ENCODE measurements at regions not wholly inside any gene's neighbourhood (a gene's known extent, or its start where the extent isn't known, plus 50 kb on each side); places are given as distances from the start of the nearest gene placed in this dataset.
"Not testable (repeated sequence)": the region's sequence is repeated elsewhere in the genome, so short reads cannot be mapped to it uniquely, and the experiment has no call there.

DNA sequence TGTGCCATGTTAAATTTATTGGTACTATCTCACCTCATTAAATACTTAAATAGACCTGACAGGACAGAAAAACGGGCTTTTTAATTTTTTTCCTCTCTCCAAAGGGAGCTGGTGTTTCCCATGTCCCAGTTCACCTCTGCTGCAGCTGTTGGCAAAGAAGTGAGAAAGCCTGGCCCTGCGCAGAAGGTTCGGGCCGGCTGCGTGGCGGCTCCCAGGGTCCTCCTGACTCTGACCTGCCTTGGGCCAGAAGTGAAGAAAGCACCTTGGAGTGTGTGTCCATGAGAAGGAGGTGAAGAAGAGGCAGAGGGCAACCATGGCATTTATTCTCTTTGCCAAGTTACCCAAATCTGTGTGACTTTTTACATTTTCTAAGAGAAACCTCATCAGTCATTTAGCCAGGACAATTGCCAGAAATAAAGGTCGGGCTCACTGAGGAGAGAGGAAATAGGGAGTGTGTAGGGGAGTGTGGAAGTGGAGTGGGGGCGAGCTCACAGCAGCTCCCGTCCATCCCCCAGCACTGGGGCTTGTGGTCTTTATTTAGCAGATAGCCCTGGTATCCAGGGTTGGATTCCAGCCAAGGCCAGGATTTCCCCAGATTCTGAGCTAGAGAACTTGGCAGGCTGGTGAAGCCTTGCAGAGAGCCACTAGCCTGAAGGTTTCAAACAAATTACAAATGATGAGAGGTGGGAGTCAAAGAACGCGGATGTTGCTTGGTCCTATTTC, 102.4 kb upstream of the CADM1 start:
- DNase-seq (ENCODE audit: low spot score) = peak; percentile 47

DNA sequence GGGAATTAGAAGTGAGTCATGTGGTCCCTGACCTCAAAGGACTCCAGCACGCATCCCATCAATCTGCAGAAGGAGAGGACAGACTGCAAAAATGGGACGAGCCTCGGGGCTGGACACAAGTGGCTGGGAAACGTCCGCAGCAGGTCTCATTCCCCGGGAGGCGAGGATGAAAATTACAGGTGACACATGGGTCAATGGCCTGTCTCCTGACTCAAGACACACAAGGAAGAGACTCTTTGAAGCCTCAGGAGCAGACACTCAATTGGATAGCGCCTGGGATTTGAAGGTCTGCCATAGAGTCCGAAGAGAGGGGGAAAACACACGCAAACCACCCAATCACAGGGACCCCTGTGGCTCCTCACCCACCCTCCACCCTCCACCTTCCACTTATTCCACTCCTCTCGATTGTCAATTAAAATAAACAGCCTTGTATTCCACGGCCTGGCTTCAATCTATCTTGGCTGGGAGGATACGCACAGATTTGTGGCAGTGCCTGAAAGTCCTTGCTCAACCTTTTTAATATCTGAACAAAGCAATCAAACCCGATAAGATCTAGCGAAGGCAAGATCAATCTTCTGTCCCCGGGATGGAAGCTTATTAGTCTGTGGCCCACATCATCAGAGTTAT, 101.8 kb upstream of the CADM1 start:
- DNase-seq (ENCODE audit: low spot score) = no peak

DNA sequence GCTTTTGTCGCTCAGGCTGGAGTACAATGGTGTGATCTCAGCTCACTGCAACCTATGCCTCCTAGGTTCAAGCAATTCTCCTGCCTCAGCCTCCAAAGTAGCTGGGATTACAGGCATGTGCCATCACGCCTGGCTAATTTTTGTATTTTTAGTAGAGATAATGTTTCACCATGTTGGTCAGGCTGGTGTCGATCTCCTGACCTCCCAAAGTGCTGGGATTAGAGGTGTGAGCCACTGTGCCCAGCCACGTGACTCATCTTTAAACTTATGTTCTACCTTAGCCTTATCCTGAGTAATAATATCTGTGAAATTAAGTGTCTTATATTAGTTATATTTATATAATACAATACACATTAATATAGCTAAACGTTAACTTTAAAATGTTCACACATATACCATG, 101.2 kb upstream of the CADM1 start:
- DNase-seq (ENCODE audit: low spot score) = not testable (repeated sequence)

DNA sequence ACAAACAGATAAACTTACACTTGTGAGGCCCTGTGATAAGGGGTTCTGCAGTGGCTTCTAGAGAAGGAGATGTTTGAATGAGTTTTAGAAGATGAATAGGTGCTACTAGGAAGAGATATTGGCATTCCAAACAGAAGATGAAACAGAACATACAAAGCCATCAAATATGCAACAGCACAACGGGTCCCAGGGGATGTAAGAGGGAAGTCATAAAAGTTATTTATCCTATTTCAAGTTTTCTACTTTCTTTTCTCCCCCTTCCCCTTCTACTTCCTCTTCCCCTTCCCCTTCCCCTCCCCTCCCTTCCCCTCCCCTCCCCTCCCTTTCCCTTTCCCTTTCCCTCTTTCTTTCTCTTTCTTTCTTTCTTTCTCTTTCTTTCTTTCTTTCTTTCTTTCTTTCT, 94.9 kb upstream of the CADM1 start:
- no peak for DNase-seq (ENCODE audit: low spot score)

DNA sequence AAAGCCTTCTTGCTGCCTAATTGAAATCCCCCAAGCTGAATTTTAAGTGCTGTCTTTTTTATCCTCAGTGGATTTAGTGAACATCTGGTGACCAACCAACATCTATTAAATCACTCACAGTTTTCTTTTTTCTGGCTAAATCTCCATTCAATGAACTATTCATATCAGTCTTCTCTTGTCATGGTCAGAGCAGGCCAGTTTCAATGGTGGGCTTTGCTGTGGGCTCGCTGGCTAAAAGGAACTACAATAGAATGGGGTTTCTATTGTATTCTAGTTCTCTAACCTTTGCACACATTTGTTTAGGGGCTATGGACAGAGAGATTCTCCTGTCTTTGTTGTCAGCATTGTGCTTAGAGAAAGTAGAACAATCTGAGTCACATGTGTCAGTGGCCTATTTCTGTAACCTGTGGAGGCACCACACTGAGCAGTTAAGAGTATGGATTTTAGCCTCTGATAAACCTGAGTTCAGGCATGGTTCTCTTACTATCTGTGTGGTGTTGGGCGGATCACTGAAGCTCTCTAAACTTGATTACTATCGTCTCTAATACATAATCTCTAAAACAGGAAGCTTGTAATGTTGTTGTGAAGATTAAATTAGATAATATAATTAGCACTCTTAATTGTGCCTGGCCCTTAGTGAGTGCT, 94.2 kb upstream of the CADM1 start:
- DNase-seq (ENCODE audit: low spot score) = no peak

DNA sequence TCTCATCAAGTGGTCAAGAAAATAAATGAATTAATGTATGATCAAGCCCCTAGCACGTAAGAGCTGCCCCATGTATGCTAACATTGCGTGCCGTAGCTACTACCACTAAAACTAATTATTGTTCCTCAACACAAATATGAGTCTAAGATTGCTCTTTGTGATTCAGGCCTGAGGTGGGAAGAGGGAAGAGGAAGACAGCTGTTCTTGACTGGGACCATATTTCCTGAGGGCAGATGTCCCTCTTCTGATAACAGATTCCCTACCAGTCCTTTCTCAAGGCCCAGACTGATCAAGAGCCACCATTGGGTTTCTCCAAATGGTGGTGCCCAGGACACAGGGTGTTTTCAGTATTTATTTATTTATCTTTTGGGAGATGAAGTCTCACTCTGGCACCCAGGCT, 87.2 kb upstream of the CADM1 start:
- DNase-seq (ENCODE audit: low spot score) = no peak

DNA sequence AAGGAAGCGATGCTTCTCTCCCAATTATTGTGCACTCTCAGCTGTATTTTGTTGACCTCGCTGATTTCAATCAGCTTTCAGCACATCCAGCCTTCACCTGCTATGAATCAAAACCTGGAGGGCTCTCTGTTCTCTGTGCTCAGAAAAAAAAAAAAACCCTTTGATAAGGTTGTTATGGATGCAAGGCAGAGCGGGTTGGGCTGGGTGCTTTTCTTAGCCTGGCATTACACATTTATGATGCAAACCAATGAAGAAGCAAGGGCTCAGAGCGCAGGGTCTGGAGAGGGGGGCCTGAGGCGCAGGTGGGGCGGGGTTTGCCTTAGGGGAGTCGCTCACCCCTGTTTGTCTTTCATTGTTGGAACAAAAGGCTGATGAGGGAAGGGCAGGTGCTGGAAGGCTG, 86.0 kb upstream of the CADM1 start:
- no peak for DNase-seq (ENCODE audit: low spot score)

DNA sequence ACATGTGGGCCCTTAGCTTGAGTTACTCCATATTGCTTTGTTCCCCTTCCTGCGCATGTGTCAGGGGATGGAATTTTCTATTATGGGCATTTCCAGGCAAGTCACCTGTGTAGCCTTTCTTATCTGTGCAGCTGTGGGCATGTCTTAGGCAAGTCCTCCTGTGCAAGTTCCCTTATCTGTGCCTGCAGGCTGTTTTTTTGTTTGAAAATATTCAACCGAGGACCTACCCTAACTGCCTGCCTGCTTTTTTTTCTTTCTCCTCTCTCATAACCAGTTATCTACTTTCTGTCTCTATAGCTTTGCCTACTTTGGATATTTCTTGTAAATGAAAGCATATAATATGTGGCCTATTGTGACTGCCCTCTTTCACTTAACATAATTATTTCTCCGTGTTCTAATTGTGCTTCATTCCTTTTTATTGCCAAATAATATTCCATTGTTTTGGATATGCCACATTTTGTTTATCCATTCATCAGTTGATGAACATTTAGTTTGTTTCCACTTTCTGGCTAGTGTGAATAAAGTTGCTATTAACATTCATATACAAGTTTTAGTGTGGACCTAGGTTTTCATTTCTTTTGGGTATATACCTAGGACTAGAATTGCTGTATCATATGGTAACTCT, 83.6 kb upstream of the CADM1 start:
- DNase-seq (ENCODE audit: low spot score) = no peak

DNA sequence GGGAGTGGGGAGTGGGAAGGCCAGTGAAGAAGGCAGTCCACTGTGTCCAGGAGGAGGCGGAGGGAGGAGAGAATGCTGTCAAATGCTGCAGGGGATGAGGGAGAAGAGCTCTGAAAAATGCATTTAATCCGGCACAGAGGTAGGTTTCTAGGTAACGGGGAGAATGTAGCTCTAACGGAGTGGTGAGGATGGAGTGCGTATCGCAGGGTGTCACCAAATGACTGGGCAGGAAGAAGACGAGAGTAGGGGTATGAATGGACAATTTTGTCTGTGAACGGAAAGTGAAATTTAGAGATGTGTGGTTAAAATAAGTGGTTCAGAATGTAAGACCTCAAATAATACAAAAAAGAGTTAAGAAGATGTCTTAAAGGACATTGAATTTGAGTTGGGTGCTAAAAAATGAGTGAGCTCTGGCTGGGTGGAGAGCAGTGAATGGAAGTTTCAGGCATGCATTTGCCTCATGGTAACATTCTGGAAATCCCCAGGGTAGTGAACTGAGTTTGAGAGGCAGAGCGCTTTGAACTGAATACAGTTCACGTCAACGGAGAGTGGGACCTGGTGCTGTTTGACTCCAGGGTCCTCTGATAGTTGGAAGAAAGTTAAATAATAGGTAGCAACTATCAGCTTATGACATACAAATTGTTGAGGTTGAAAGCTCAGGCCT, 81.3 kb upstream of the CADM1 start:
- no peak for DNase-seq (ENCODE audit: low spot score)

DNA sequence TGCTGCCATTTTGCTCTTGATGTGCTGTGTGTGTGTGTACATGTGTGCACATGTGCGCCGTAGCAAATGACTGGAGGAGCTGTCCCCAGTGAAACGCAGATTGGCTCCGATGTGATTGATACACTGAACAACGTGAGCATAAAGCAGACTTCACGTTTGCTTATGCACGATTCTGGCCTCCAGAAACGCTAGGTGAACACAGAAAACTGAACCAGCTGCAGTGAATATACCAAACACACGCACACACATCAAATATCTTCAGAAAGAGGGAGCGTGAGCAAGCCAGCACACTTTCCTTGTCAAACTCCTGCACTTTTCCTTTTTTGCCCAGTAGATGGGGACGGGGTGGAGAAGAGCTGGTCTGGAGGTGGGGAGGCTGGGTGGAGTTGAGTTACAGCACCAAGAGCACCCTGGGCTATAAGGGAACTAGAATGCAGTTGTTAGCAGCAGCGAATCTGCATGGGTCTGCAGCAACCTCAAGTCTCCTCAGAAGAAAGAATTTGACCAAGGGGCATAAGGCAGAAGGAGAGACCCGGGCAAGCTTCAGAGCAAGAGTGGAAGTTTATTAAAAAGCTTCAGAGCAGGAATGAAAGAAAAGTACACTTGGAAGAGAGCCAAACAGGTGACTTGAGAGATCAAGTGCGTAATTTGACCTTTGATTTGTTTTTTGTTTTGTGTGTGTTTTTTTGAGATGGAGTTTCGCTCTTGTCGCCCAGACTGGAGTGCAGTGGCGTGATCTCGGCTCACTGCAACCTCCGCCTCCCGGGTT, 77.8 kb upstream of the CADM1 start:
- peak; percentile 45 for DNase-seq (ENCODE audit: low spot score)

DNA sequence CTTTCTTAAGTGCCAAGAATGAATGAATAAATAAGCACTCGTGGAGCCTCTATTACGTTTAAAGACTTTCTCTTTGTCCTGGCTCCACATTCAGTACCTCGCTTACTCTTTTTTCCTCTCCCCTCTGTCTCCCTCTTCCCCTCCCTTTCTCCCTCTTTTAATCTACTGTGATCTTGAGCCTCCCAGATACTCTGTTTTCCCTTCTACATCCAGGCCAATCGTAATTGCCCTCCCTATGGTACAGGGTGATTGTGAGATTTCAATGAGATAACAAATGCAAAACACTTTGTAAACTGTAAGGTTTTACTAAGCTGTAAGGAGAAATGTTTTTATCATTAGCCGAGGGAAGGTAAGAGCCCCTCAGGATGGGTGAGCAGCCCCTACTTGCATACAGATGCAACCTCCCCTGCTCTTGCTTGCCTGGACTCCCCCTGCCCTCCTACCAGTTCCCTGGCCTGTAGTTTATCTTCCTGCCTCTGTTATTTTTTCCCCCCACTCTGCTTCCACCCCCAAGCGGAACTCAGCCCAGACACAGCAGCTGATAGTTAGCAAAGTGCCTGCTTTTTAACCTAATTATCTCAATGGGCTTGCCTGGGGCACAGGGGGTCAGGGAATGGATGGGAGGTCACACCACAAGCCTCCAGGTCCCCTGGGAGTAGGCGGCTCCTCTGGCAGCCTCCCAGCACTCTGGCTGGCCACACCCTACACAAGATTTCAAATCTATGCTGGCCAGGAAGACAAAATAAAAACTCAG, 76.9 kb upstream of the CADM1 start:
- DNase-seq (ENCODE audit: low spot score) = peak; percentile 37

DNA sequence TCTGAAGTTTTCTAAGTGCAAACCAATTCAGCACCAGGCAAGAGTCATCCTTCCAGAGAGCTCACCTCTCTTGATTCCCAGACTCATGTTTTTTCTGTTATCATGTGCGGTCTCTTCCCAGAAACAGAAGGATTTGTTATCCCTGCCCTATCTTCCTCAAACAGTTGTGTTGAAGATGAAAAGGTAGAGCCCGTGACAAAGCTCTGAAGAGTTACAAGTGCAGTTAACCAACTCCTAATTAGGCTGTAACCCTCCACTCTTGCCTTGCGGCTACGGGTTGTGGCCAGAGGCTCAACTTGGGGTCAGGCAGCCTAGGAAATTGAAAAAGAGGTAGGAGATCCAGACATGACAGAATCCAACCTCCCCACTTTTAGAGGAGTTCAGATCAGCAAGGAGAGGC, 76.2 kb upstream of the CADM1 start:
- DNase-seq (ENCODE audit: low spot score) = no peak

DNA sequence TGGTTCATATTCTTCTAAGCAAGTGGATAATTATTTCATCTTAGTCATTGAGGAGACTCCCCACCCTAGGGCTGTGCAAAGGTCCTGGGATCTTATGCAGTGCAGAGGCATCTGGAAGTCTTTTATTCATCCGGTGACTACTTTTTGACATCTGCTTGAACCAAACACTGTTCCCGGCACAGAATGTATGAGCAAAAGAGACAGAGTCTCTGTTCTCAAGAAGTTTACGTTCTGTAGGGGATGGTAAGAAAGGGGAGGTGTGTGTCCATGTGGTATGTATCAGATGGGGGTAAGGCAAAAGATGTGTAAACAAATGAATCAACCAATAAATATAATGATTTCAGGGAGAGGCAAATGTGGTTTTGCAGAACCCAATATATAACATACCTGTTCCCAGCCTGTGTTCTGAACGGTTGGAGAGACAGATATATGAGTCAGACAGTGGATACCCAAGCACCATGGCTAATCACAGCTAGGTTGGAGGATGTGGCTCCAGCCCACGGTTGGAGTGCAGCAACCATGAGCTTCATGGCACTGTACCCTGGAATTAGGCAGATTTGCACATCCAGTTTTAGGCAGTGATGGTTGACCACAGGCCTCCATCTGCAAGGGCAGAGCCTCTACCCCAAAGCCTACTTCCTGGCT, 75.1 kb upstream of the CADM1 start:
- DNase-seq (ENCODE audit: low spot score) = peak; percentile 36

DNA sequence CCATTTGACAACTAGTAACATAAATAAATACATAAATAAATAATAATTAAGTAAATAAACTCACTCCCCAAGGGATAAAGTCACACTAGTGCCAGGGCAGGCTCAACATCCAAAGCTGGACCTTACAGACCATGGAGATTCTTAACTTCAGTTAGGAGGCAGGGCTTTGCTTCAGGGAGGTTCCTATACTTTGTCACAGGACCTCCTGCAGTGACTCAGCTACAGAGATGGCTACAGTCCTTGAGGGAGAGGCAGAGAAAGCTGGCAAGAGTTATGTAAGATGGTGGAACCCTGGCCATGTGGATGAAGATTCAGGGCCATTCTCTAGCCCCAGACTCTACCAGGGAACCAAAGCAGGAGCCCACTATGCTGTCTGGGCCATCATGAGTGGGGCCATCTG, 74.1 kb upstream of the CADM1 start:
- peak; percentile 29 for DNase-seq (ENCODE audit: low spot score)

DNA sequence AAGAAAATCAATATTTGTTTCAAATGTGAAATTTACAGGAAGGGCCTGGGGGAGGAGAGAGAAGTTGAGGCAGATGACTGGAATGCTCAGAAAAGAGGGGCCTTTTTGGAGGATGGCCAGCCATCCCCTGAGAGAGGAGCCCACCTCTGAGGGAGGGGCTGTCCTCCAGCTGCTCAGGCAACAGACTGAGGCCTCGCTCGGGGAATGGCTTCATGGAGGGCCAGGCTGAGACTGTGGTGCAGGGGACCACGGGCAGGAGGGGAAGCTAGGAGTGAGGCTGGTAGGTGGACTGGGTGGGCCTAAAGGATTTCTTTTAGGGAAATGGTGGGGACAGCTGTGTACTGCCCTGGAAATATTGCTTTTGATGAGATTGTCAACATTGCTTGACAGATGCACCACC, 73.5 kb upstream of the CADM1 start:
- DNase-seq (ENCODE audit: low spot score) = no peak

DNA sequence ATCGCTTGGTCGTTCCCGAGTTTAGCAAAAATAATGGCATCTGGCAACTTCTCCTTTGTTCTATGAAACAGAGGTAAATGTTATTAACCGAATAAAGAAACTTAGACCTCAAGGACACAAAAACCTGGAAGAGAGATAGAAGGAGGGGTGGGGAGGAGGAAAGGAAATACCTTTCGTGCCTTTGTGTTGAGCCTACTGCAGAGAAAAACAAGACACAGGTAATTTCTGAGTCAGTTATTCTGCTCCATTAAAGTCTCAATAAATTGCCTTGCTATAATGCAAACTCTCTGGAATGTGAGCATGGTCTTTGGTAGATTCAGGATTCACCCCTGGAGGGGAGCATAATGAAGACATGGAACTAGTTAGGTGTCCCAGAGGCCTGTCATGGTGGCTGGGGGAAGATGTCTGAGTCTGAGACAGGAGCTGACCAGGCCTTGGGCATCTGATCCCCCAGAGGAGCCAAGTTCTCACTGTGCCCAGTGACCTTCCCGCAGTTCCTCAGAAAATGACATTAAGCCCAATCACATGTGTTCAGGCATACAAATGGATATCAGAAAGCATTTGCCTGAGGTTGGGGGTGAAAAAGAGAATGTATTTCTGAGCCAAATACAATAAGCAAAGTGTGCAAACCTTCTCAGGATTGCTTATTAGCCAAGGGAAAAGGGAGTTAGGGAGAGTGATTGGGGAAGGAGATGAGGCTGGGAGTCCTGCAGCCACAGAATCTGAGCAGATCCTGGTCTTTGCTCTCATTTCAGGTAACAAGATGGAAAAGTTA, 72.6 kb upstream of the CADM1 start:
- DNase-seq (ENCODE audit: low spot score) = no peak

DNA sequence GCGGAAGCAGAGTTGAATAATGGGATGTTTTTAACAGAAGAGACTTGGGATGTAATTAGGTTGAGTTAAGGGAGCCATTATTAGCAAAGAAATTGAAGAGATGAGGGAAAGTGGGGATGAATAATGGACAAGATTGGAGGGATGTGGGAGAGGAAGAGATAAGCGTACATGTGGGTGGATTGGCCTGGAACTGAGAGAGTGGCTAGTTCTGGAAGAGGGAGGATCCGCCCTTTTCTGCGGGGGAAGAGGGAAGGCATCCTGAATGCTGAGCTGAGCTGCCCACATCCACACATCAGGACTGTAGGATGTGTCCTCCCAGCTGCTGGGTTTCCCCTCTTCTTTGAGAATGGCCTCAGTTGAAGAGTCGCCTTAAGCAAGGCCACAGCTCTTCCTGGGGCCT, 68.3 kb upstream of the CADM1 start:
- DNase-seq (ENCODE audit: low spot score) = no peak

DNA sequence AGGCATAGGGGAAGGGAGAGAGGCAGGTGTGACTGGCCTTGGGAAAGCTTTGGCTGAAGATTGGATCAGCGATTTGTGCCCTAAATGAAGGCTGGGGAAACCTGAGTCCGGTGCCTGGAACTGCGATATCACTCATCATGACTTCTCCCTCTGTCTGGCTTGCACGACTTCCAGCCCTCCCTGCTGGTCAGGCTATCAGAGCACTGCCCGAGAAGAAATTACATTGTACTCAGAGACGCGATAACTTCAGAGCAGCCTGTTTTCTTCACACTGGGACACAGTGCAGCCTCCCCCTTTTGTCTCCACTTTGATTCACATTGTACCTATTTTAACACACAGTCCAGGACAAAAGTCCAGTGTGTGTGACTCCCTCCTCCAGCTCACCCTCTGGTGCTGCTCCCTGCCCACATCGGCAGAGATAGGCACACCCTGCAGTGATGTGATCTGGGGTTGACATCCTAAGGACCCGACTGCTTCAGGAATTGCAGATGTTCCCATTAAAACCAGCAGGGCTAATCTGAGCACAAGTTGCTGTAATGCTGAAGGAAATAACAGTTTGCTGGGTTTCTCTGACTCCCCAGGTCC, 62.1 kb upstream of the CADM1 start:
- no peak for DNase-seq (ENCODE audit: low spot score)

DNA sequence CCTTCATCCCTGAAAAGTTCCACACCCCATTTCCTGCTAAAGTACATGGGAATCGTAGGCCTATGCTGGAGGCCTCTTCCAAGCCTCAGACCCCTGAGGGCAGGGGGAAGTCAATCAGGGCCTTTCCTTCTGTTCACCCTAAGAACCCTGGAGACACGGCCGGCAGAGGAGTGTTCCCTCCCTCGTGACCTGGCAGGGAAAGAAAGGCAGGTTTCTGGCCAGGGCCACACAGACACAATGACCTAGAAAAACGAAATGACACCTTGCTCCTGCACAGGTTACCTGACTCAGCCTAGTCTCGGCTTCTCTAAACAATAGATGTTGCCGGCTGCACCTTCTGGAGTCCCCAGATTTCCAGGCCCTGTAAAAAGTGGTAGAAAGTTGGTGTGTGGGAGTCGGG, 60.6 kb upstream of the CADM1 start:
- DNase-seq (ENCODE audit: low spot score) = no peak

All from H4 (cell line).